ENCODE measurements at regions not wholly inside any gene's neighbourhood (a gene's known extent, or its start where the extent isn't known, plus 50 kb on each side); places are given as distances from the start of the nearest gene placed in this dataset.

- DNase-seq: no peak
- no peak overlapping the region for H3K4me3 Mint-ChIP-seq (ENCODE audit: low read depth, unreplicated experiment)
- CTCF ChIA-PET: no interaction called here
- no peaks in the 10 kb centered on the region for H3K36me3 Mint-ChIP-seq (ENCODE audit: insufficient read depth, unreplicated experiment)
- H3K27ac Mint-ChIP-seq (ENCODE audit: unreplicated experiment): no peak overlapping the region
- no peak for TF ChIP-seq CTCF (IDR thresholded peaks at IDR 0.05; ENCODE audit: unreplicated experiment)
- no peaks in the 10 kb centered on the region for H3K27me3 Mint-ChIP-seq (ENCODE audit: unreplicated experiment)
- intact Hi-C loops (cut with micrococcal nuclease; ENCODE audit: unreplicated experiment): no loop called here
- H3K4me1 Mint-ChIP-seq (ENCODE audit: low read depth, unreplicated experiment): no peaks in the 10 kb centered on the region
- BruUV-seq (replicated peaks): no TSS peak
- no peaks in the 10 kb centered on the region for H3K9me3 Mint-ChIP-seq (ENCODE audit: low read depth, unreplicated experiment)
Measured at GRCh38 chr12:16726879-16727278, 120.9 kb upstream of the LMO3 start.

GRCh38 chr12:16719713-16720416, 113.9 kb upstream of the LMO3 start:
- no TSS peak for BruUV-seq (replicated peaks)
- no peaks in the 10 kb centered on the region for H3K4me1 Mint-ChIP-seq (ENCODE audit: low read depth, unreplicated experiment)

GRCh38 chr12:16716928-16717327, 111.0 kb upstream of the LMO3 start:
- TF ChIP-seq CTCF (IDR thresholded peaks at IDR 0.05; ENCODE audit: unreplicated experiment): no peak
- H3K9me3 Mint-ChIP-seq (ENCODE audit: low read depth, unreplicated experiment): no peaks in the 10 kb centered on the region
- no peaks in the 10 kb centered on the region for H3K36me3 Mint-ChIP-seq (ENCODE audit: insufficient read depth, unreplicated experiment)
- no TSS peak for BruUV-seq (replicated peaks)
- CTCF ChIA-PET: interaction anchor here (0.6 kb wide), 1 partner anchor 24 kb away, joined by 3 read pairs; no protein-coding TSS in a partner anchor
- intact Hi-C loops (cut with micrococcal nuclease; ENCODE audit: unreplicated experiment): no loop called here
- no peaks in the 10 kb centered on the region for H3K4me1 Mint-ChIP-seq (ENCODE audit: low read depth, unreplicated experiment)
- H3K4me3 Mint-ChIP-seq (ENCODE audit: low read depth, unreplicated experiment): no peak overlapping the region
- H3K27me3 Mint-ChIP-seq (ENCODE audit: unreplicated experiment): no peaks in the 10 kb centered on the region
- no peak overlapping the region for H3K27ac Mint-ChIP-seq (ENCODE audit: unreplicated experiment)
- no peak for DNase-seq

More at GRCh38 chr12:16719713-16720416, 113.9 kb upstream of the LMO3 start:
- intact Hi-C loops (cut with micrococcal nuclease; ENCODE audit: unreplicated experiment): no loop called here
- H3K36me3 Mint-ChIP-seq (ENCODE audit: insufficient read depth, unreplicated experiment): no peaks in the 10 kb centered on the region
- H3K4me3 Mint-ChIP-seq (ENCODE audit: low read depth, unreplicated experiment): no peak overlapping the region
- no peak for DNase-seq
- no peaks in the 10 kb centered on the region for H3K9me3 Mint-ChIP-seq (ENCODE audit: low read depth, unreplicated experiment)
- no peak for TF ChIP-seq CTCF (IDR thresholded peaks at IDR 0.05; ENCODE audit: unreplicated experiment)
- no peak overlapping the region for H3K27ac Mint-ChIP-seq (ENCODE audit: unreplicated experiment)
- CTCF ChIA-PET: no interaction called here
- H3K27me3 Mint-ChIP-seq (ENCODE audit: unreplicated experiment): no peaks in the 10 kb centered on the region

- H3K9me3 Mint-ChIP-seq (ENCODE audit: low read depth, unreplicated experiment): no peaks in the 10 kb centered on the region
- CTCF ChIA-PET: no interaction called here
Measured at GRCh38 chr12:16692099-16692498, 86.1 kb upstream of the LMO3 start.

More at GRCh38 chr12:16692099-16692498, 86.1 kb upstream of the LMO3 start:
- no peak for TF ChIP-seq CTCF (IDR thresholded peaks at IDR 0.05; ENCODE audit: unreplicated experiment)
- no peaks in the 10 kb centered on the region for H3K27me3 Mint-ChIP-seq (ENCODE audit: unreplicated experiment)
- DNase-seq: no peak
- H3K4me3 Mint-ChIP-seq (ENCODE audit: low read depth, unreplicated experiment): no peak overlapping the region
- no peaks in the 10 kb centered on the region for H3K36me3 Mint-ChIP-seq (ENCODE audit: insufficient read depth, unreplicated experiment)
- H3K4me1 Mint-ChIP-seq (ENCODE audit: low read depth, unreplicated experiment): no peaks in the 10 kb centered on the region
- no TSS peak for BruUV-seq (replicated peaks)
- intact Hi-C loops (cut with micrococcal nuclease; ENCODE audit: unreplicated experiment): no loop called here
- no peak overlapping the region for H3K27ac Mint-ChIP-seq (ENCODE audit: unreplicated experiment)
